SK-MEL-5 (cell line): ENCODE measurements at regions not wholly inside any gene's neighbourhood (a gene's known extent, or its start where the extent isn't known, plus 50 kb on each side); places are given as distances from the start of the nearest gene placed in this dataset.

Experiments
- DNase-seq: peaks from one replicate; pipeline ENCODE4 v3.0.0-alpha.2; 2016; ENCODE audit warnings: low read depth, low spot score
- in situ Hi-C: cut with HindIII; loops from 2 replicates; pipeline ENCODE4 v1.10.0; 2016; ENCODE audit warnings: low sequenced_read_pairs, high pct_unique_total_duplicates, low pct_unique_long_range_greater_than_20kb

DNA sequence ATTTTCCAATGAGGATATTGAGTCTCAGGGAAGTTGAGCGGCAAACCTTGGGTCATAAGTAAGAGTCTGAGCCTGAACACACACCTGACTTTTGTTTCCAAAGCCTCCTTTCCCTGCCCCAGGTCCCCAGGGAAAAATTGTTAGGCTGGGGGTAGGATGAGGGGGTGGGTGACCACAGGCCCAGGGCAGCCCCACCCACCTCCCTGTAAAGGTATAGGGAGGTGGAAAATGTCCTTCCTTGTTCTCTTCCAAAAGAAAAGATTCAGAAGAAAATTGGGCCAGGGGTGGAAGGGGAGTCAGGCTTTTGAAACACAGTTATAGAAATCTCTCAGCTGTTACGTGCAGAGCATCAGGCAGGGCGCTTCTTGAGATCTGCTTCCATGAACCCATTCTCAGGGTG is 129.7 kb upstream of the NGF start:
- in situ Hi-C loops: no loop called here
- DNase-seq: no peak

DNA sequence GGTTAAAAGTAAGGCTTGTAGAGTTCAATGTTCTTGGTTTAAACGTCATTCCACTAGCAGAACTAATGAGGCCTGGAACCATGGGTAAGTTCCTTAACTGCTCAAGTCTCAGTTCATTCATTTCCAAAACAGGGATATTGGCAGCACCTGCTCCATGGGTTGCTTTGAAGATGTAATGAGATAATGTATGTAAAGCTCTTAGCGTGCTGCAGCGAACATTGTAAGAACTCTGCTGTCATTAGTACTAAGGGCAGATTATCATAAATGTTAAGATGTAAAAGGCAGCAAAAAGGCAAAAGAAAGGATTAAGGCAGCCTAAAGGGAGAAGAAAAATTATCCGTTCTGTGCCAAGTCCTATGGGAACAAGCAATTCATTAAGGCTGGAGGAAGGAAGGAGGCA is 129.1 kb upstream of the NGF start:
- no peak for DNase-seq
- in situ Hi-C loops: no loop called here

DNA sequence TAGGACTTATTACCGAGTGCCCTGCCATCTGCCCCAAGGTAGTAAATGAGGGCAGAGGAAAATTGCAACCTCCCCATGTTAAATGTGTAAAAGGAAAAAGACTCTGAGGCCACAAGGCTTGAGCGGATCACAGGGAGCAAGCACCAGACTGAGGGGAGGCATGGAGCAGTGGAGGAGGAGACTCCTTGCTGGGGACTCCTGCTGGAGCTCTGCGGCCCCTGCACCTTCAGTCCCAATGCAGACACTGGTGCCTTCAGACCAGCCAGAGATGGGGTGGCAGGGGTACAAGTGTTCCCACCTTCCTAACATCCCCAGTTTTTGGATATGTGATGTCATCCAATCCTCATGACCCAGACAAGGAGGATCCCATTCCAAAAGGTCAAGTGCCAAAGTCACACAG is 128.4 kb upstream of the NGF start:
- peak; percentile 18 for DNase-seq
- in situ Hi-C loops: no loop called here

DNA sequence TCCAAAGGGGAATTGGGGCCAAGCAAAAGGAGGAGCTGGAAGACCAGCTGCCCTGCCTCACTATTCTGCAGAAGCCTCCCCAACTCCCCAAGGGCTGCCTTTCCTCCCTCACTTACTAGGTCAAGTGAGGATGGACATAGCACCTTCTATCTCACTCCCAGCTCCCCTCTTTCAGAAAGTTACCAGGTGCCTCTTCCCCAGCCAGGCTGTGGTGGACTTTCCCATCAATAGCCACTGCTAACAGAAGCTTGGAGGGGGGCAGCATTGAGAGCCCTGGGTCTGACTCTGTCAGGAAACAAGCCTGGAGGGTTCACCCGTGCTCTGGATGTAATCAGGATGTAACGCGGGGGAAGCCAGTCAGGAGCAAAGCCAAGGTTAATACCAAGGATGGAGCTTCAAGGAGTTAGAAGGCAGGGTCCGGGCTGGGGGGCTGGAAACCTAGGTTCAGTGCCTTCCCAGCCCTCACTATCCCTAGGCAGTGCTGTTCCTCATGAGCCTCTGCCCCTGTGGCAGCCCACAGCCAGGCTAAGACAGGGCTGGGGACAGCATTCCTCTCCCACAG is 127.8 kb upstream of the NGF start:
- no peak for DNase-seq
- in situ Hi-C loops: no loop called here

DNA sequence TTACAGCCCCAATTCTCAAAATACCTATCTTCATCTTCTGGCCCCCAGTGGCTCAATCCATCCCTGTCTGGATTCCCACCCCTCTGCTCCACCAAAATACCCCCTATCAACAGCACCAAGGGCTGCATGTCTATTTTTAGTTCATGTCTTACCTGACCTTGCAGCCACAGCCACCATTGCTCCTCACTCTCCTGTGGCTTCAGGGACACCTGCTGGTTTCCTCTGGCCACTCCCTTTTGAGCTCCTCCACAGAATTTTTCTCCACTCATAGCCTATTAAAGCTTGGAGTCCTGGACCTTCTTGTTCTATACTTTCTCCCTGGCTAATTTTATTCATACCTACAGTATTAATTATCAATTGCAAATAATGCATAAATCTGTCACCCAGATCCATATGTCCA is 125.3 kb upstream of the NGF start:
- in situ Hi-C loops: no loop called here

DNA sequence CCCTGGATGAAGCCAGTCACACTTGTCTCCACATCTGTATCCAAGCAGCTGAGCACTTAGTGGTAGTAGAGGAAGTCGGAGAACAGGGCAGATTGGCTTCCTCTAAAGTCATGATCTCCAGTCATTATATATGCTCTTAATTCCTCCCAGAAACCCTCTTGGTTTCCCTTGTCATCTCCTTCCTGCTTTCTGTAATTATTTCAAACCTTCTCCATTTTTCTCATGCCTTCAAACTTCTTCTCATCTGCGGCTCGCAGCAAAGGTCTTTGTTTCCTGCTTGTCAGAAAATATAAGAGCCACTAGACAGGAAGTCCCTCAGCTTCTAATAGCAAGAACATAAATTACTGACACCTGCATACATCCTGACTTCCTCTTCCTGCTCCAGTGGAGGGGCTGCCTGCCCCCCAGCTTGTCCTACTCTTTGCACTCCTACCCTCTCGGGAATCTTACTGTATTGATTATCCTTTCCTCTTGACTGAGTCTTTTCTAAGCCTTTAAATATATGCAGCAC is 124.6 kb upstream of the NGF start:
- no peak for DNase-seq
- in situ Hi-C loops: no loop called here

More for the DNA sequence above, 125.3 kb upstream of the NGF start:
- no peak for DNase-seq

DNA sequence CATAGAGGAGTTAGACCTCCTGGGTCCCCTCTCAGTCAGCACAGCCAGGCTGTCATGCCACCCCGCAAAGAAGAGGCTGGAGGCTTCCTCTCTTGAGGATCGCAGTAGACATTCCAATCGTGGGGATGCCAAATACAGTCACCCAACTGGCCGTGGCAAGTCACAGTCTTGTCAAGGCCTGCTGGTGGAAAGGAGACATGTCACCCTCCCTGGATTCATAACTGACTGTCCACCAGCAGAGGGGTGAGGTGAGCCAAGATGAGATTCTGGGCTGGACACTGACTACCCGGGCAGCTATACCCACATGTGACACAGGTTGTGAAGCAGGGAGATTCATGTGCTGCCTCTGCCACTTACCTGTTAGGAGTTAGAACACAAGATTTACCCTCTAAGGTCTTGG is 123.5 kb upstream of the NGF start:
- no peak for DNase-seq
- in situ Hi-C loops: no loop called here

DNA sequence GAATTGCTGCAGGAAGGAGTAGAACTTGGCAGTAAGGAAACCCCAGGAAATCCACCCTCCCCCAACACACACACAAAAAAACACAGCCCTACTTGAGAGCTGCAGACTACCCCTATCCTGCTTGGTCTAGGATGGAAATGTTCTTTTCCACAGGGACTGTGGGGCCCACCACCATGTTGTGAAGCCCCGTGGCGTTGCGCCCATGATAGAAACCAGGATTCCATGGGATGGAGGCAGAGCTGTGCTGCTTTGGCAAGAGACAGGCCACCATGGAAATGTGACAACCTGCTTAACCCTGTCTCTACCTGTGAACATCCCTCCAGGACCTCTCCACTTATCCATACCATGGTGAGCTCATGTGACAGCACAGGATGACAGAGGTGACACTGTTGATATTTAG is 121.1 kb upstream of the NGF start:
- in situ Hi-C loops: no loop called here
- no peak for DNase-seq

DNA sequence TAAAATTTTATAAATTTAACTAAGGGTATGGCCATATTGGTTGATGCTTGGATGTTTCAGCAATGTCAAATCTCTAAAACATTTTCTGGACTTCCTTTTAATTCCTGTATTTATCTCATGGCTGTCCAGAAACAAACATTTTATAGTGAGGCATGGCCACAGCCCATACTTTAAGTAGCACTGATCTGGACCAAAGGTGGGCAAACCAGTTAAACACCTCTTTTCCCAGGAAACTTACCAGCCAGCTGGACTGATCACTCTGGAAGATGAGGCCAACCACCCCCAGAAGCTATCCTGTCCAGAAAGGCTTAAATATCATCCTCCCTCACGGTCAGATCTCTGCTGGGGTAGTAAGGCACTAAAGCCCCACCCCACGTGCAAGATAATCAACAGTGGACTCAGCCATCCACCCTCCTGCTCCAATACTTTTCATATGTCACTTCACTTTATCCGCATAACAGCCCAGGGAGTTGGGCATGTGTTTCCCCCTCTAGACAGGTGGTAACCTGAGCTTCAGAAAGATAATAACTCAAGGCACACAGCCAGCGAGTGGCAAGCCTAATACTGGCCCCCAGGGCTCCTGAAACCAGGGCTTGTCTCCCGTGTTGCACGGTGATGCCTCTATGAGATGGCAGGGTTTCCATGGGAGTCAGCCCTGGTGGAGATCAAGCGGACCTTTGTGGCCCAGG is 120.5 kb upstream of the NGF start:
- no peak for DNase-seq
- in situ Hi-C loops: no loop called here

DNA sequence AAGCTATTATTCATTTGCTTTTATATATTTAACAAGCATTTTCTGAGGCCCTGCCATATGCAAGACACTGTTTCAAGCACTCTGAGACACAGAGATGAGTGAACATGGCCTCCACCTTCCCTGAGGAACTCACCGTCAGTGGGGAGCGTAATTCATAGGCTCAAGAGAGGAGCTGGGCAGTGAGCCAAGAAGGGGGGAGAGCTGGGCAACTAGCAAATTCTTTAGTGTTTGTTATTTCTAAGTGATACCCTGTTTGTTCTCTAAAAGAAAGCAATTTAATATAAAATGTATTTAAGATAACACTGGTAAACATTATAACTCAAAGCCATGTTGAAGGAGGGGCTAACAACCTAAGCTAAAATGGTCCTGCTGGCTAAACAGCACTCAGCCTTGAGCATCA is 119.2 kb upstream of the NGF start:
- no peak for DNase-seq
- in situ Hi-C loops: no loop called here

DNA sequence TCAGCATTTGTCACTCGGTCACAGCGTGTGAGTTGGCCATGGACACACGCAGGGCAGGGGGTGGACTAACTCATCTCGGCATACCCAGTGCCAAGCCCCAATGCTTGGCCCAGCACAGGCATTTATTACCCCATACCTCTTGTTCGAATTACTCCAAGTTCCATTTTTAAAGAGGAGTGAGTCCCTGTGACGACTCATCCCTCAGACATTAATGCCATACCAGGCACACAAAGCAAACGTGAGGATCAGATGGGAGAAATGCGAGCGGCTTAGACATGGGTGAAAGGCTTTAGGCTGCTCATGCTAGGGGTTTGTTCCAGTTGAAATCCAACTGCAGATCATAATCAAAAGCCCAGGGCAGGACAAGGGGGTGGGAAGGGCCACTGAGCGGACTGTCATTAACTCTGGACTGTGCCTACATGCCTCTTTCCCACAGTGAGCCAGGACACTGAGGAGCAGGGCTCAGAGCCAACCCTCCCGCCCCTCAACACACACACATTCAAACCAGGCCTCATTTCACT is 118.5 kb upstream of the NGF start:
- in situ Hi-C loops: no loop called here
- no peak for DNase-seq

DNA sequence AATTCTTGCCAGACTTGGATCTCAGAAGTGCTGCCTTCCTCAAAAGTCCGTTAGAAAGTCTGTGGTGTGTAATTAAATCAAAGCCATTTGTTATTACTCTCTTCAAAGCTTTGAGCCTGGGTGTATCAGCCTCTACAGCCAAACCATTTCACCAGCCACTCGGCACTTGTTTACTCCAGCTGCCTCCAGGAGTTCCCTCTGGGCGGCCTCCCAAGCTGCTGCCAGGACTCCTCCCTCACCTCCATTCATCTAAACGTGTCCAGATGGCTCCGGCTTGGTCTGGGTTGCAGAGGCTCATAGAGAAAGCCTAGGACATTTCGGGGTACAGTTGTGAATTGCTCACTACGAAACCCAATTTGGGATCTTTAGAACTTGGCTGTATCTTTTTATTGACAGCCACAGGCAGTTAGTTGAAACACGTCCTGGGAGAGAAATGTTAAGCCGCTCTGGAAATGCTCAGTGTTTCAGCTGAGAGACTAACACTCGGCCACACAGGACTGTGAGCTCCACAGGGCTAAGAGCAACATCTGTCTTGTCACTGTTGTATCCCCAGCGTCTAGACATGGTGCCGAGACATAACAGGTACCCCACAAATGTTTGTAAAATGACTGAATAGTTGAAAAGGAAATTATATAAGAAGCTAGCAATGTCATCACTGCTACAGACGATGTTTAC is 116.9 kb upstream of the NGF start:
- in situ Hi-C loops: no loop called here
- no peak for DNase-seq

DNA sequence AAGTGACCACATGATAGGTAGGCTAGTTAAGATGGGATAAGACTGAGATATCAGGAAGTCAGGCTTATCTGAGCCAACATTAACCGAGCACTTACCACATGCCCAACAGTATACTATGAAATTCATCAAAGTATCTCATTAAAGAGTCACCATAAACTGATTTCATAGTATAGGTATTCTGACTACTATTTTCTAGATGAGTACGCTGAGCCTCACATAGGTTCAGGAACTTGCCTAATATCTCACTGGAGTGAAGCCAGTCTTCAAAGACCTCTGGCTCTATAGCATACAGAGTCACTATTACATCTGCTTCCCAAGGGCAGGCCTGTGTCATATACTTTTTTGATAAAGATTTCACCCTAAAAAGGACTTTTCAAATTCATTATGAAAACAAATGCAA is 115.6 kb upstream of the NGF start:
- in situ Hi-C loops: no loop called here

DNA sequence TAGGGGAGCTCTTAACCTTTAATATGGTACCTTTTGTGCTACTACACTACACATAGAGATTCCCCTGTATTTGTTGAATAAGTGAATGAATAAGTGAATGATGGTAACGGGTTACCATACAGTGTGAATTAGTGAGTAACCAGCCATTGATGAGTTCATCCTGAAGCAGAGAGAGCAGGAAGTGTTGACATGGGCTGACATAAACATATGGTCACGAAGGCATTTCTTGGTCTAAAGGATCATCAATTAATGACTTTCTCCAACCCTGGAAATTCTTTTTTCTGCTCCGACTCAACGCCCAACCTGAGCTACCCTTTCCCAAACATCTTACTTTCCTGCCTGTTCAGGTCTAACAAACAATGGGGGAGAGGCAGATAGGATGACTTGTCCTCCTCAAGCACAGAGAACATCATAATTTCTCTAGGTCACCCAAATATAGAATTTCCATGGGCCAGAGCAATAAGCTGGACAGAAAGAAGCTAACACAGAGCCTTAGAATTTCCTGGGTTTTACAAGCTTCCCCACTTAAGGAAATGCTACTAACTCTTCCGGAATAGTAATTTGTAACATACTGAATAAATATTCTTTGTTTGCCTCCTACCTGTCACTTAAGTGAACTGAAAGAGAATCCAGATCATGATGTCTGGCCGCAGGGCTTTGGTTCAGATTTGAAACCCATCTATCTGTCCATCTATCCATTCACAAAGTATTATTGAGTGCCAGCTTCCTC is 114.7 kb upstream of the NGF start:
- in situ Hi-C loops: no loop called here
- DNase-seq: no peak

More for the DNA sequence above, 115.6 kb upstream of the NGF start:
- no peak for DNase-seq

DNA sequence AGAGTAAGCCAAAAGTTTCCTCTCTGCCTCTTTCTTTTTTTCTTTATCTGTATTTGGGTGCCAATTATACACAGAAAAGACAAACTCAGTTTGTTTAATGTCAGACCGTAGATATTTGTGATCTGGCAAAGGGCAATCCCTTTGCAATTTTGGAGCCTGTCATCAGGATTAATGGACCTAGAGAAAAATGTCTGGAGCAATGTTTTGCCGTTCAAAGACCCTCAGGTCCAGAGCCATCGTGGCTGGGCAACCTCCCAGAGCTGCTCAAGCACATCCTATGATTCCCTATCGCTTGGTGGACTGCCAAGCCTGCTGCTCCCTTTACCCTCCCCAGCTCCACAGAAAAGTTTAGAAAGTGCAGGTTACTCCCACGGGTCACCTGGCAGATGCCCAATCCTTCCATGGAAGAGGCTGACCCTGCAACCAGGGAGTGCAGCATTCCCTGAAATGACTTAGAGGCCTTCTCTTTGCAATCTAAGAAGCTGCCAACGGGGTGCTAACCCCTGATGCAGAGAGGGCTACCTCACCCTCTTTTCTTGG is 112.5 kb upstream of the NGF start:
- in situ Hi-C loops: no loop called here
- DNase-seq: no peak

DNA sequence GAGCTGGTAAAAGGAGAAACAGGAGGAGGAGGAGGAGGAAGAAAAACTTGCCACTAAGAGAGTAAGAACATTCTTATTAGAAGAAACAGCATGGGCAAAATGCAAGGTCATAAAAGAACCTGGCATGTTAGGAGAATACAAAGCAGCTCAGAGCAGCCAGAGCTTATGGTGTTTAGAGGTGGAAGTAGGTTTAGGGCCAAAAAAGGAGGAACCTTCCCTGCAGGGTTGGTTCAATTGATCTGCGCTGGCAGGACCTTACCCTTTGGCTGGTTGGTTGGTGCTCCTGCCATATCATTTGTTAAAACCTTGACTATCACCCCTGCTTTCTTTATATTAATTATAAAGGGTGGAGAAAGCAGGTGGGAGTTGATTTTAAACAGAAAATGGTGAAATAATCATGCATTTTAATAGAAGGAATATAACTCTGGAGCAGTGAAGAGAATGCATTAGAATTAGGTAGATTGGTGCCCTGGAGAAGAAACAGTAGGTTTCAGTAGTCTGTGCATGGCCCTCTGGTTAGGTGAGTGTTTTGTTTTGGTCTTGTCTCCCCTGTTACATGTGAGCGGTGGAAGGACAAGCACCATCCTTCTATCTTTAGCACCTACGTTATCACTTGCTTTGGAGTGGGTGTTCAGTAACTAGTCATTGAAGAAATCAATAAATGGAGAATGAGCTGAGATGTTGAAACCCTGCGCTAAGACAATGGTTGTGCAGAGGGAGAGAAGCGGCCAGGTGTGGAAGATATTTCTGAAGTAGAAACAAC is 110.4 kb upstream of the NGF start:
- in situ Hi-C loops: no loop called here
- no peak for DNase-seq

DNA sequence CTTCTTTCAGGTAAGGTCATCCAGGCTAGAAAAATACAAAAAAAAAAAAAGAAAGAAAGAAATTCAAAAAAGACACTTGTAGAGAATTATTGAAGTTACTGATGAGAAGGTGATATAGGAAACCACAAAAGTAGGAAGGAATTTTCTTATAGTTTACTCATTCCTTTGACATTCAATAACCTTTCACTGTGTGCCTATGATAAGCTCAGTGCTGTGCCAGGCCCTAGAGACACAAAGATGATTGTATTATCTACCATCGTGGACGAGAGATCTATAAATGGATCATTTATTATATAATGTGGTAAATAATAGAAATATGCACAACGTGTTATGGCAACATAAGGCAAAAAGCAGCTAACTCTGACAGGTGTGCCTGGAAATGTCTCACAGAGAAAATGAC is 109.6 kb upstream of the NGF start:
- in situ Hi-C loops: no loop called here
- DNase-seq: no peak
